ENCODE measurements at regions not wholly inside any gene's neighbourhood (a gene's known extent, or its start where the extent isn't known, plus 50 kb on each side); places are given as distances from the start of the nearest gene placed in this dataset.
A peak's percentile ranks its signal among the peaks of the same experiment; 100 is the strongest.
"Not testable (repeated sequence)": the region's sequence is repeated elsewhere in the genome, so short reads cannot be mapped to it uniquely, and the experiment has no call there.

- Histone ChIP-seq H3K4me1 (replicated peaks in 1 of 2) (peaks cover 4 to 11% of the 10 kb centered on the region in 2 donors), H3K4me3 (no peak overlapping the region), H3K27ac (no peak overlapping the region)
- 0 to 80% (median 47%) methylated on average over 1 to 7 of the region's 7 CpGs; no CpG with 5 or more reads in 1 of the 10 experiments for WGBS, 10 experiments
- ATAC-seq (replicated peaks in 6 of 8), result peak in 4 of 8 experiments; percentile 40 to 54 (median 48)
- in situ Hi-C loops (cut with MboI; ENCODE audit: low pct_unique_long_range_greater_than_20kb in 2 of 9, low sequenced_read_pairs in 9 of 9, unreplicated experiment in 9 of 9), result no loop called here
These were observed 789.4 kb upstream of the KIRREL3 start for GRCh38 chr11:127789927-127790326.

GRCh38 chr11:127772938-127773337 lies 772.4 kb upstream of the KIRREL3 start:
- WGBS, 10 experiments, result 0 to 100% (median 69%) methylated on average over 1 to 3 of the region's 4 CpGs; no CpG with 5 or more reads in 4 of the 10 experiments
- H3K4me3 ChIP-seq; H3K27ac ChIP-seq; H3K4me1 ChIP-seq (replicated peaks in 1 of 2); in situ Hi-C loops (cut with MboI; ENCODE audit: low pct_unique_long_range_greater_than_20kb in 2 of 9, low sequenced_read_pairs in 9 of 9, unreplicated experiment in 9 of 9); ATAC-seq (replicated peaks in 6 of 8): not testable (repeated sequence)

GRCh38 chr11:127768931-127769330 lies 768.4 kb upstream of the KIRREL3 start:
- H3K27ac ChIP-seq; H3K4me1 ChIP-seq (replicated peaks in 1 of 2); ATAC-seq (replicated peaks in 6 of 8); in situ Hi-C loops (cut with MboI; ENCODE audit: low pct_unique_long_range_greater_than_20kb in 2 of 9, low sequenced_read_pairs in 9 of 9, unreplicated experiment in 9 of 9); H3K4me3 ChIP-seq: not testable (repeated sequence)
- WGBS, 10 experiments, result 0 to 88% (median 70%) methylated on average over 1 of the region's 4 CpGs; no CpG with 5 or more reads in 6 of the 10 experiments

- peak in 1 of 8 experiments; percentile 30 for ATAC-seq (replicated peaks in 6 of 8)
- H3K4me3 ChIP-seq, result no peak overlapping the region
- in situ Hi-C loops (cut with MboI; ENCODE audit: low pct_unique_long_range_greater_than_20kb in 2 of 9, low sequenced_read_pairs in 9 of 9, unreplicated experiment in 9 of 9), result no loop called here
- no peaks in the 10 kb centered on the region for H3K4me1 ChIP-seq (replicated peaks in 1 of 2)
- no peak overlapping the region for H3K27ac ChIP-seq
These were observed 766.2 kb upstream of the KIRREL3 start for GRCh38 chr11:127766734-127767133.

- ATAC-seq (replicated peaks in 6 of 8), result peak in 3 of 8 experiments; percentile 38 to 65 (median 54)
- 15 to 84% (median 43%) methylated on average over 3 to 5 of the region's 5 CpGs; no CpG with 5 or more reads in 2 of the 10 experiments for WGBS, 10 experiments
- in situ Hi-C loops (cut with MboI; ENCODE audit: low pct_unique_long_range_greater_than_20kb in 2 of 9, low sequenced_read_pairs in 9 of 9, unreplicated experiment in 9 of 9), result no loop called here
- no peak overlapping the region for H3K27ac ChIP-seq
- H3K4me3 ChIP-seq, result no peak overlapping the region
- no peaks in the 10 kb centered on the region for H3K4me1 ChIP-seq (replicated peaks in 1 of 2)
These were observed 738.3 kb upstream of the KIRREL3 start for GRCh38 chr11:127738771-127739286.

GRCh38 chr11:127737499-127737898 lies 736.9 kb upstream of the KIRREL3 start:
- ATAC-seq (replicated peaks in 6 of 8), result no peak
- Histone ChIP-seq H3K4me1 (replicated peaks in 1 of 2) (no peaks in the 10 kb centered on the region), H3K27ac (no peak overlapping the region), H3K4me3 (no peak overlapping the region)
- in situ Hi-C loops (cut with MboI; ENCODE audit: low pct_unique_long_range_greater_than_20kb in 2 of 9, low sequenced_read_pairs in 9 of 9, unreplicated experiment in 9 of 9), result no loop called here
- 18 to 100% (median 95%) methylated on average over 1 to 2 of the region's 2 CpGs; no CpG with 5 or more reads in 1 of the 10 experiments for WGBS, 10 experiments

GRCh38 chr11:127733552-127733951 lies 733.0 kb upstream of the KIRREL3 start:
- H3K27ac ChIP-seq, result no peak overlapping the region
- in situ Hi-C loops (cut with MboI; ENCODE audit: low pct_unique_long_range_greater_than_20kb in 2 of 9, low sequenced_read_pairs in 9 of 9, unreplicated experiment in 9 of 9), result no loop called here
- H3K4me3 ChIP-seq, result no peak overlapping the region
- WGBS, 10 experiments, result 0 to 53% (median 36%) methylated on average over 1 to 3 of the region's 4 CpGs; no CpG with 5 or more reads in 3 of the 10 experiments
- H3K4me1 ChIP-seq (replicated peaks in 1 of 2), result no peaks in the 10 kb centered on the region
- peak in 1 of 8 experiments; percentile 59 for ATAC-seq (replicated peaks in 6 of 8)

- Histone ChIP-seq H3K27ac (no peak overlapping the region), H3K4me1 (replicated peaks in 1 of 2) (no peaks in the 10 kb centered on the region), H3K4me3 (no peak overlapping the region)
- in situ Hi-C loops (cut with MboI; ENCODE audit: low pct_unique_long_range_greater_than_20kb in 2 of 9, low sequenced_read_pairs in 9 of 9, unreplicated experiment in 9 of 9), result no loop called here
- WGBS, 10 experiments, result 0 to 75% (median 12%) methylated on average over 1 of the region's 1 CpG
- peak in 1 of 8 experiments; percentile 64 for ATAC-seq (replicated peaks in 6 of 8)
These were observed 725.8 kb upstream of the KIRREL3 start for GRCh38 chr11:127726367-127726766.

- in situ Hi-C loops (cut with MboI; ENCODE audit: low pct_unique_long_range_greater_than_20kb in 2 of 9, low sequenced_read_pairs in 9 of 9, unreplicated experiment in 9 of 9), result no loop called here
- WGBS, 10 experiments, result 0 to 100% (median 14%) methylated on average over 1 of the region's 1 CpG; no CpG with 5 or more reads in 3 of the 10 experiments
- ATAC-seq (replicated peaks in 6 of 8), result peak in 2 of 8 experiments; percentile 64 to 87
- no peak overlapping the region for H3K27ac ChIP-seq
- H3K4me1 ChIP-seq (replicated peaks in 1 of 2), result no peaks in the 10 kb centered on the region
- no peak overlapping the region for H3K4me3 ChIP-seq
These were observed 723.1 kb upstream of the KIRREL3 start for GRCh38 chr11:127723714-127724113.

GRCh38 chr11:127713226-127713625 lies 712.7 kb upstream of the KIRREL3 start:
- no peak for ATAC-seq (replicated peaks in 6 of 8)
- Histone ChIP-seq H3K4me1 (replicated peaks in 1 of 2) (no peaks in the 10 kb centered on the region), H3K27ac (no peak overlapping the region), H3K4me3 (no peak overlapping the region)
- in situ Hi-C loops (cut with MboI; ENCODE audit: low pct_unique_long_range_greater_than_20kb in 2 of 9, low sequenced_read_pairs in 9 of 9, unreplicated experiment in 9 of 9), result no loop called here
- WGBS, 10 experiments, result 7 to 100% (median 88%) methylated on average over 1 to 2 of the region's 2 CpGs; no CpG with 5 or more reads in 1 of the 10 experiments

GRCh38 chr11:127711748-127712147 lies 711.2 kb upstream of the KIRREL3 start:
- WGBS, 10 experiments, result 8 to 100% (median 83%) methylated on average over 1 to 5 of the region's 6 CpGs; no CpG with 5 or more reads in 2 of the 10 experiments
- H3K4me1 ChIP-seq (replicated peaks in 1 of 2), result no peaks in the 10 kb centered on the region

GRCh38 chr11:127710831-127711230 lies 710.3 kb upstream of the KIRREL3 start:
- no peak overlapping the region for H3K4me3 ChIP-seq
- H3K4me1 ChIP-seq (replicated peaks in 1 of 2), result no peaks in the 10 kb centered on the region
- WGBS, 10 experiments, result 0 to 100% (median 79%) methylated on average over 1 of the region's 1 CpG; no CpG with 5 or more reads in 4 of the 10 experiments
- ATAC-seq (replicated peaks in 6 of 8), result peak in 1 of 8 experiments; percentile 22
- no peak overlapping the region for H3K27ac ChIP-seq
- in situ Hi-C loops (cut with MboI; ENCODE audit: low pct_unique_long_range_greater_than_20kb in 2 of 9, low sequenced_read_pairs in 9 of 9, unreplicated experiment in 9 of 9), result no loop called here

More at GRCh38 chr11:127711748-127712147, 711.2 kb upstream of the KIRREL3 start:
- ATAC-seq (replicated peaks in 6 of 8), result no peak
- no peak overlapping the region for H3K4me3 ChIP-seq
- in situ Hi-C loops (cut with MboI; ENCODE audit: low pct_unique_long_range_greater_than_20kb in 2 of 9, low sequenced_read_pairs in 9 of 9, unreplicated experiment in 9 of 9), result no loop called here
- H3K27ac ChIP-seq, result no peak overlapping the region

- no peaks in the 10 kb centered on the region for H3K4me1 ChIP-seq (replicated peaks in 1 of 2)
- no peak overlapping the region for H3K4me3 ChIP-seq
- no peak overlapping the region for H3K27ac ChIP-seq
- ATAC-seq (replicated peaks in 6 of 8), result peak; percentile 19 to 88 (median 54)
- in situ Hi-C loops (cut with MboI; ENCODE audit: low pct_unique_long_range_greater_than_20kb in 2 of 9, low sequenced_read_pairs in 9 of 9, unreplicated experiment in 9 of 9), result no loop called here
- 0 to 73% (median 31%) methylated on average over 1 to 3 of the region's 3 CpGs; no CpG with 5 or more reads in 2 of the 10 experiments for WGBS, 10 experiments
These were observed 709.4 kb upstream of the KIRREL3 start for GRCh38 chr11:127709960-127710359.

GRCh38 chr11:127693686-127694085 lies 693.1 kb upstream of the KIRREL3 start:
- no peak overlapping the region for H3K27ac ChIP-seq
- no peak for ATAC-seq (replicated peaks in 6 of 8)
- in situ Hi-C loops (cut with MboI; ENCODE audit: low pct_unique_long_range_greater_than_20kb in 2 of 9, low sequenced_read_pairs in 9 of 9, unreplicated experiment in 9 of 9), result no loop called here
- H3K4me3 ChIP-seq, result no peak overlapping the region
- 0 to 100% (median 81%) methylated on average over 1 to 3 of the region's 3 CpGs for WGBS, 10 experiments
- no peaks in the 10 kb centered on the region for H3K4me1 ChIP-seq (replicated peaks in 1 of 2)
